ENCODE measurements at regions not wholly inside any gene's neighbourhood (a gene's known extent, or its start where the extent isn't known, plus 50 kb on each side); places are given as distances from the start of the nearest gene placed in this dataset.

DNA sequence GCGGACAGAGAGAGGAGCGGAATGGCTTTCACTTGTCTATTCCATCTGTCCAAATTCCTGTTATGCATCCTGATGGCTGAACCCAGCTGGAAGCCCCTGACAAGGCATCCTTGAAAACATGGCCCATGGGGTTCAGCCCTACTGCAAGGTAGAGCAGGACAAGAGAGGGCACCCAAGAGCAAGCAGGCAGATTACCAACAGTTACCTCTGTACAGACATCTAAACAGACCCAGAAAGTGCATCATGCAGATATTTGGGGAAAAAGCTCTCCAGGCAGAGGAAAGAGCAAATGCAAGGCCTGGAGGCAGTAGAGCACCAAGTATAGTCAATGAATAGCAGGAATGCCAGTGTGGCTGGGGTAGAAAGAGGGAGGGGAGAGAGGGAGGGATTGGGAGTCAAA, 407.5 kb downstream of the PCNX1 start:
- TF ChIP-seq, protein P1, sequence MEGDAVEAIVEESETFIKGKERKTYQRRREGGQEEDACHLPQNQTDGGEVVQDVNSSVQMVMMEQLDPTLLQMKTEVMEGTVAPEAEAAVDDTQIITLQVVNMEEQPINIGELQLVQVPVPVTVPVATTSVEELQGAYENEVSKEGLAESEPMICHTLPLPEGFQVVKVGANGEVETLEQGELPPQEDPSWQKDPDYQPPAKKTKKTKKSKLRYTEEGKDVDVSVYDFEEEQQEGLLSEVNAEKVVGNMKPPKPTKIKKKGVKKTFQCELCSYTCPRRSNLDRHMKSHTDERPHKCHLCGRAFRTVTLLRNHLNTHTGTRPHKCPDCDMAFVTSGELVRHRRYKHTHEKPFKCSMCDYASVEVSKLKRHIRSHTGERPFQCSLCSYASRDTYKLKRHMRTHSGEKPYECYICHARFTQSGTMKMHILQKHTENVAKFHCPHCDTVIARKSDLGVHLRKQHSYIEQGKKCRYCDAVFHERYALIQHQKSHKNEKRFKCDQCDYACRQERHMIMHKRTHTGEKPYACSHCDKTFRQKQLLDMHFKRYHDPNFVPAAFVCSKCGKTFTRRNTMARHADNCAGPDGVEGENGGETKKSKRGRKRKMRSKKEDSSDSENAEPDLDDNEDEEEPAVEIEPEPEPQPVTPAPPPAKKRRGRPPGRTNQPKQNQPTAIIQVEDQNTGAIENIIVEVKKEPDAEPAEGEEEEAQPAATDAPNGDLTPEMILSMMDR (IDR thresholded peaks at IDR 0.05; ENCODE audit: low read length, missing control alignments), result no peak
- DNase-seq (ENCODE audit: low read depth), result no peak

DNA sequence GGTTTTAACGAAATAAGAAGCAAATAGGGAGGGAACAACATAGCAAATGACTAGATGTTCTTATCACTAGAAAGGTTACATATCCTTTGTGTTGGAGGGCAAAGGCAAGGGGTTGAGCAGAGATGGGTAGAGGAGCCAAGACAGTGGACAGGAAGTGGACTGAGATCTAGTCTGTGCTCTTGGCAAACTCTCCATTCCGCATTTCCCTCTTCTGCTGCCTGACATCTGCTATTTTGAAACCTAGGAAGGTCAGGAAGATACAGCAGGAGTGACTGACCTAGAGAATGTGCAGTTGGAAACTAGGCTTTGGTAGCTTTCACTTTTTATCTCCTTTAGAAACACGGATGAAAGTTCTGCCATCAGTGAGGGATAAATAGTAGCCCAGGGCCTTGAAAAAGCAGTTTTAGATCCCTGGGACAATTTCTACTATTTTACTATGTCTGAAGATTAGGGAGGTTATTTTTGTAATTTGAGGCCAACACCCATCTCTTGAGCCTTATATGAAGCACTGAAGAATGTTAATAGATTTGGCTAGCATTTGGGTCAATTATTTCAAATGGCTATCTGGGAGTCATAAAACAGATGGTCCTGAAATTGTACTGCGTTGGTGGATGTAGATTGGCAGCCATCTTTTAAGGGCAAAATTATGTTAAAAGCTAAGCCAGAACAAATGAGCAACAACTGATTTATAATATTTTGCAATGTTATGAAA, 410.3 kb downstream of the PCNX1 start:
- DNase-seq (ENCODE audit: low read depth), result no peak
- TF ChIP-seq, protein P1 (IDR thresholded peaks at IDR 0.05; ENCODE audit: low read length, missing control alignments), result no peak
- no peak overlapping the region for H3K4me3 ChIP-seq (replicated peaks; ENCODE audit: low read depth, low read length)

More for the DNA sequence above, 407.5 kb downstream of the PCNX1 start:
- H3K4me3 ChIP-seq (replicated peaks; ENCODE audit: low read depth, low read length), result no peak overlapping the region

DNA sequence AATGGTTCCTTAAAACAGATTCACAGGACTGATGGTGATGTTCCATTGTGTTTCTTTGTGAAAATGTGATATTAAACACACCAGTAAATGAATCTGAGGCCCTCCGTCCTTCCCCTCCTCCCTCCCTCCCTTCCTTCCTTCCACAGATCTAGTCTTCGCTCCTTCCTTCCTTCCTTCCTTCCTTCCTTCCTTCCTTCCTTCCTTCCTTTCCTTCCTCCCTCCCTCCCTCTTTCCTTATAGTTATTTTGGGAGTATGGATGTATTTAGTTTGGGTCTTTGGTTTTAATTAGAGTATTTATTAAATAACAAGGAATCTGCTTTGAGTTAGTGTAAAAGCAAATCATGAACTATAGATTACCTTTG, 410.8 kb downstream of the PCNX1 start:
- H3K4me3 ChIP-seq (replicated peaks; ENCODE audit: low read depth, low read length), result no peak overlapping the region
- TF ChIP-seq, protein P1 (IDR thresholded peaks at IDR 0.05; ENCODE audit: low read length, missing control alignments), result no peak
- DNase-seq (ENCODE audit: low read depth), result no peak

DNA sequence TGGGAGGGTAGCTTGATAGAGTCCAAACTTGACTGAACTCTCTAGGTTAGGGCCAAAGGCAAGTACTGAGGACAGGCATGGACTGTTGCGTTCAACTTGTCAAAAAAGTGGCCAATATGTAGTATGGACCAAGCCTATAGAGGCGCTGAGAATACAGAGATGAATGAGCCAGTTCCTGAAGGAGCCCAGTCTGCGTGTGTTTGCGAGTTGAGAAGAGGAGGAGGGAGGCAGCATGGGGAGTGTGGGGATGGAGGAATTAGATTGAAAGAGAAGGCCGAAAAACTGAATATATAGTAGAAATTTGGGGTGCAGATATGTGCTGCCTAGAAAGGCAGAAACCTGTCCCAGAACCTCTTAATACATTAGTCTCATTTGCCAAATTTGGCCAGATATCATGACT, 412.4 kb downstream of the PCNX1 start:
- TF ChIP-seq, protein P1 (IDR thresholded peaks at IDR 0.05; ENCODE audit: low read length, missing control alignments), result no peak
- peak; percentile 48 for DNase-seq (ENCODE audit: low read depth)
- peak overlapping the region; percentile 79 for H3K4me3 ChIP-seq (replicated peaks; ENCODE audit: low read depth, low read length)

DNA sequence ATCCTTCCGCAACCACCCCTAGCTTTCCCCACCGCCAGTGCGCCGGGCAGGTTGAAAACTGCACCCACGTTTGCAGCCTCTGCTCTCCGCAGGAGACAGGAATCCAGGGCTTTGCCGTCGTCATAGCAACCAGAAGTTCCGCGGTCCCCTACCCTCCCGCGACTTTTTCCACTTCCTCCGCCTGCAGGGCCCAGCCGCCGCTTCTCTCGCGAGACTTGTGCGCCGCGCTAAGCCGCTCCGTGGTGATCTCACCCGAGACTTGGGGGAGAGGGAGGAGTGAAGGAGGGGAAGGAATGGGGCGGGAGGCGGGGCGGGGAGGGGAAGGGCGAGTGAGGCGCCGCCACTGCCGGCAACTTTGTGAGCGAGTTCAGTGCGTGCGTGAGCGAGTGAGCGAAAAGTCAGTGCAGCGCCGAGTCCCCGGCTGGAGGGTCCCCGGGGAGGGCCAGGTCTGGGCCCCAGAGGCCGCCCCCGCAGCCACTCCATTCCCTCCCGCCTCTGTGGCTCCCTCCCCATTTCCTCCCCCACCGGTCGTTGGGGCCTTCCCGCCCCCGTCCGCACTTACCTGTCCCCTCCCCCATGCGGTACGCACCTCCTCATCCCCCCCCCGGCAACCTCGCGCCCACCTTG, 413.0 kb downstream of the PCNX1 start, which contains the start of gene SIPA1L1:
Gene SIPA1L1, plus strand, starts transcription at position 370 of the 627 bp plus-strand sequence.
- peak; percentile 99 for DNase-seq (ENCODE audit: low read depth)
- H3K4me3 ChIP-seq (replicated peaks; ENCODE audit: low read depth, low read length), result peak within 1 kb of the TSS; percentile 79
- TF ChIP-seq, protein P1 (IDR thresholded peaks at IDR 0.05; ENCODE audit: low read length, missing control alignments), result no peak

DNA sequence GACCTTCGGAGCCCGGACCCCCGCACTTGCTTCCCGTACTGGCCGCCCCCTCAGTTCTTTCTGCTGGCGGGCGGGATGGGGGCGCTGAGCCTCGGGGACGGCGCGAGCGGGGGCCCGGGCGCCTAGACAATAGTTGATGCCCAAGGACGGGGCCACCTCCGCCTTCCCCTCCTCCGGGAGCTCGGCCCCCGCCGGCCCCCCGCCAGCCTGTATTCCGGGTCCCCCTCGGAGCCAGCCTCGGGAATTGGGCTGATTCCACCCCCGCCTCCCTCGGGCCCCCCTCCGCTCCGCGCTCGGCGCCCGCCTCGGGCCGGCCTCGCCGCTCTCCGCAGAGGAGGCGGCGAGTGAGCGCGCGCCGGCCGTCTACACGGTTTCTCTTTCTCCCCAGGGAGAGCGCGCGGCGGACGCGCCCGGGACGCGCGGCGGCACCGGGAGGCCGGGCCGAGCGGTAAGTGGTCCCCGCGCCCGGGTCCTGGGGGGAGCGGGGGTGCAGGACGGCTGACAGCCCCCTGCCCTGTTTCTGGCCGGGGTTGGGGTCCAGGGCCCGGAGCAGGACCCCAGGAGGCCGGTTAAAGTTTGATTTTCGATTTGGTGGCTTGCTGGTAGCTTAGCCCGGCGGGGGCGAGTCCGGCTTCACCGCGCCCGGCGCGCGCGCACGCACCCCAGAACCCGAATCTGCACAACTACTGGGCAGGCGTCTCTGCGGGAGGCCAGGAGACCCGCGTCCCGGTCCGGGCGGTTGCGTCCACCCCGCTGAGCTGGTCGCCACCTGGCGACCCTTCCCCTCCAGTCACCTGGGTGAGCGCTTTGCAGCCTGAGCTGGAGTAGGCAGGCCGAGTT, 413.7 kb downstream of the PCNX1 start:
- peak; percentile 67 for DNase-seq (ENCODE audit: low read depth)
- TF ChIP-seq, protein P1 (IDR thresholded peaks at IDR 0.05; ENCODE audit: low read length, missing control alignments), result no peak
- H3K4me3 ChIP-seq (replicated peaks; ENCODE audit: low read depth, low read length), result peak overlapping the region; percentile 79

Measured in fibroblast of pulmonary artery (primary cell).